HepG2 (cell line): ENCODE measurements at regions not wholly inside any gene's neighbourhood (a gene's known extent, or its start where the extent isn't known, plus 50 kb on each side); places are given as distances from the start of the nearest gene placed in this dataset.

Source experiments
- CC2D1A ChIP-seq: sonication (generic); formaldehyde crosslinking; IDR thresholded peaks from 2 replicates; pipeline ENCODE4 v1.8.1; 2023; ENCODE audit warnings: mild to moderate bottlenecking, missing genetic modification reagents
- LCORL ChIP-seq, 2 experiments: fragments of 450-650 bp in 1 of 2; sonication (generic) in 1 of 2; formaldehyde crosslinking in 1 of 2; IDR thresholded peaks; 2 replicates each; pipeline versions ENCODE4 v1.5.0 to v1.6.1; 2017 to 2020; ENCODE audit warnings: antibody characterized with exemption in 1 of 2, missing genetic modification reagents in 1 of 2
- MATR3 ChIP-seq: sonication (generic); formaldehyde crosslinking; IDR thresholded peaks from 2 replicates; pipeline ENCODE4 v1.4.0; 2020; ENCODE audit warnings: missing genetic modification reagents
- NFE2L2 ChIP-seq: fragments of 150-350 bp; IDR thresholded peaks from 2 replicates; pipeline ENCODE4 v1.6.1; 2014; ENCODE audit warnings: low read length
- PLRG1 ChIP-seq: fragments of 450-650 bp; conservative IDR thresholded peaks from 2 replicates; pipeline ENCODE4 v1.6.1; 2016
- TCF7L2 ChIP-seq: IDR thresholded peaks from 2 replicates; pipeline ENCODE4 v1.6.1; 2011; ENCODE audit warnings: mild to moderate bottlenecking, low read depth, low read length, moderate library complexity
- ZBTB34 ChIP-seq: sonication (generic); formaldehyde crosslinking; IDR thresholded peaks from 2 replicates; pipeline ENCODE4 v1.8.0; 2022; ENCODE audit warnings: mild to moderate bottlenecking, missing genetic modification reagents
- ZFP82 ChIP-seq: sonication (generic); formaldehyde crosslinking; IDR thresholded peaks from 2 replicates; pipeline ENCODE4 v1.5.1; 2020; ENCODE audit warnings: mild to moderate bottlenecking, missing genetic modification reagents, borderline replicate concordance
- ZNF124 ChIP-seq: sonication (generic); formaldehyde crosslinking; IDR thresholded peaks from 2 replicates; pipeline ENCODE4 v1.4.0; 2020; ENCODE audit warnings: missing genetic modification reagents
- ZNF34 ChIP-seq: sonication (generic); formaldehyde crosslinking; IDR thresholded peaks from 2 replicates; pipeline ENCODE4 v1.4.0; 2020; ENCODE audit warnings: mild to moderate bottlenecking, missing genetic modification reagents, borderline replicate concordance
- ZNF512B ChIP-seq: sonication (generic); formaldehyde crosslinking; IDR thresholded peaks from 2 replicates; pipeline ENCODE4 v1.5.1; 2020; ENCODE audit warnings: missing genetic modification reagents, mild to moderate bottlenecking, borderline replicate concordance
- ZNF7 ChIP-seq: IDR thresholded peaks from 2 replicates; pipeline ENCODE4 v1.6.1; 2016; ENCODE audit warnings: missing biosample characterization, missing genetic modification reagents
- TF ChIP-seq, protein P1 (sequence below): sonication (generic); formaldehyde crosslinking; conservative IDR thresholded peaks from 2 replicates; pipeline ENCODE4 v1.5.0; 2020; ENCODE audit warnings: missing genetic modification reagents
- TF ChIP-seq, protein P2 (sequence below): sonication (generic); formaldehyde crosslinking; IDR thresholded peaks from 2 replicates; pipeline ENCODE4 v1.8.0; 2022; ENCODE audit warnings: missing genetic modification reagents, mild to moderate bottlenecking, moderate library complexity, borderline replicate concordance
- TF ChIP-seq, protein P3 (sequence below): sonication (generic); formaldehyde crosslinking; IDR thresholded peaks from 2 replicates; pipeline ENCODE4 v1.4.0; 2020; ENCODE audit warnings: mild to moderate bottlenecking, missing genetic modification reagents

DNA sequence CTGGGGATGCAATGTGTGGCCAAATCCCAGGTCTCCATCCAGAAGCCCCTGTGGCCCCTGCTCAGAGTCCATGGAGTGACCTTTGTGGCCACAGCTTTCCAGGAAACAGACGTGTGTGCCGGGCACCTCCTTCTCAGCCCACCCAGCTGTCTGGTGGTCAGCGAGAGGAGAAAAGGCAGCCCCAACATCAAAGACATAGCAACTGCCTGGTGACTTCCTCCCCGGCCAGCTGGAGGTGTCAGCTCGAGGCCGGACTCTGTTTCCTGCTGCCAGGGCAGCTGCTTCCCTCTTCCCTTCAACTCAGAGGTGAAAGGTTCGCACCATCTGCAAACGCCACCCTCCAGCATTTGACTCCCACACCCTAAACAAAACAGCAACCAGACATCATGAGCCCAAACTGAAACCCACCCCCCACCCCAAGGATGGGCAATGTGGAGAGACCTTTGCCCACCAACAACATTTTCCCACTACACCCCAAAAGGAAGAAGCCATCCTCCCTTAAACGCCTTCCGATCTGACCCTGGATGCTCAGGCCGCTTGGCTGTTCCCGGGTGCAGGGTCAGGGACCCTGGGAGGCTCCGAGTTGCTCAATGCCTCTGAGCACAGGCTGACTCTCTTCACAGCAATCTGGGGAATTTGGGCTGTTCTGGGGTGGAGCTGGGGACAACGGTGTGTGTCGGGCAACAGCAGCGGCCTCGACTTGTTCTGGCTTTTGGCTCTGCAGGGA lies 162.3 kb downstream of the PSMG1 start (continued):
- TF ChIP-seq ZNF512B (CRISPR knock-in tag) (no peak), ZBTB34 (CRISPR knock-in tag) (no peak), ZNF34 (CRISPR knock-in tag) (no peak), ZFP82 (CRISPR knock-in tag) (no peak), PLRG1 (no peak), CC2D1A (CRISPR knock-in tag) (no peak), ZNF7 (CRISPR knock-in tag) (no peak), LCORL (IDR thresholded peaks at IDR 0.05) (no peak), LCORL (CRISPR knock-in tag; IDR thresholded peaks at IDR 0.05) (peak; percentile 81), NFE2L2 (no peak), ZNF124 (CRISPR knock-in tag) (no peak), TCF7L2 (no peak), MATR3 (CRISPR knock-in tag) (no peak)
- TF ChIP-seq, protein P1, sequence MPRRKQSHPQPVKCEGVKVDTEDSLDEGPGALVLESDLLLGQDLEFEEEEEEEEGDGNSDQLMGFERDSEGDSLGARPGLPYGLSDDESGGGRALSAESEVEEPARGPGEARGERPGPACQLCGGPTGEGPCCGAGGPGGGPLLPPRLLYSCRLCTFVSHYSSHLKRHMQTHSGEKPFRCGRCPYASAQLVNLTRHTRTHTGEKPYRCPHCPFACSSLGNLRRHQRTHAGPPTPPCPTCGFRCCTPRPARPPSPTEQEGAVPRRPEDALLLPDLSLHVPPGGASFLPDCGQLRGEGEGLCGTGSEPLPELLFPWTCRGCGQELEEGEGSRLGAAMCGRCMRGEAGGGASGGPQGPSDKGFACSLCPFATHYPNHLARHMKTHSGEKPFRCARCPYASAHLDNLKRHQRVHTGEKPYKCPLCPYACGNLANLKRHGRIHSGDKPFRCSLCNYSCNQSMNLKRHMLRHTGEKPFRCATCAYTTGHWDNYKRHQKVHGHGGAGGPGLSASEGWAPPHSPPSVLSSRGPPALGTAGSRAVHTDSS (CRISPR knock-in tag) = no peak
- TF ChIP-seq, protein P2, sequence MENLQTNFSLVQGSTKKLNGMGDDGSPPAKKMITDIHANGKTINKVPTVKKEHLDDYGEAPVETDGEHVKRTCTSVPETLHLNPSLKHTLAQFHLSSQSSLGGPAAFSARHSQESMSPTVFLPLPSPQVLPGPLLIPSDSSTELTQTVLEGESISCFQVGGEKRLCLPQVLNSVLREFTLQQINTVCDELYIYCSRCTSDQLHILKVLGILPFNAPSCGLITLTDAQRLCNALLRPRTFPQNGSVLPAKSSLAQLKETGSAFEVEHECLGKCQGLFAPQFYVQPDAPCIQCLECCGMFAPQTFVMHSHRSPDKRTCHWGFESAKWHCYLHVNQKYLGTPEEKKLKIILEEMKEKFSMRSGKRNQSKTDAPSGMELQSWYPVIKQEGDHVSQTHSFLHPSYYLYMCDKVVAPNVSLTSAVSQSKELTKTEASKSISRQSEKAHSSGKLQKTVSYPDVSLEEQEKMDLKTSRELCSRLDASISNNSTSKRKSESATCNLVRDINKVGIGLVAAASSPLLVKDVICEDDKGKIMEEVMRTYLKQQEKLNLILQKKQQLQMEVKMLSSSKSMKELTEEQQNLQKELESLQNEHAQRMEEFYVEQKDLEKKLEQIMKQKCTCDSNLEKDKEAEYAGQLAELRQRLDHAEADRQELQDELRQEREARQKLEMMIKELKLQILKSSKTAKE = peak; percentile 93
- TF ChIP-seq, protein P3, sequence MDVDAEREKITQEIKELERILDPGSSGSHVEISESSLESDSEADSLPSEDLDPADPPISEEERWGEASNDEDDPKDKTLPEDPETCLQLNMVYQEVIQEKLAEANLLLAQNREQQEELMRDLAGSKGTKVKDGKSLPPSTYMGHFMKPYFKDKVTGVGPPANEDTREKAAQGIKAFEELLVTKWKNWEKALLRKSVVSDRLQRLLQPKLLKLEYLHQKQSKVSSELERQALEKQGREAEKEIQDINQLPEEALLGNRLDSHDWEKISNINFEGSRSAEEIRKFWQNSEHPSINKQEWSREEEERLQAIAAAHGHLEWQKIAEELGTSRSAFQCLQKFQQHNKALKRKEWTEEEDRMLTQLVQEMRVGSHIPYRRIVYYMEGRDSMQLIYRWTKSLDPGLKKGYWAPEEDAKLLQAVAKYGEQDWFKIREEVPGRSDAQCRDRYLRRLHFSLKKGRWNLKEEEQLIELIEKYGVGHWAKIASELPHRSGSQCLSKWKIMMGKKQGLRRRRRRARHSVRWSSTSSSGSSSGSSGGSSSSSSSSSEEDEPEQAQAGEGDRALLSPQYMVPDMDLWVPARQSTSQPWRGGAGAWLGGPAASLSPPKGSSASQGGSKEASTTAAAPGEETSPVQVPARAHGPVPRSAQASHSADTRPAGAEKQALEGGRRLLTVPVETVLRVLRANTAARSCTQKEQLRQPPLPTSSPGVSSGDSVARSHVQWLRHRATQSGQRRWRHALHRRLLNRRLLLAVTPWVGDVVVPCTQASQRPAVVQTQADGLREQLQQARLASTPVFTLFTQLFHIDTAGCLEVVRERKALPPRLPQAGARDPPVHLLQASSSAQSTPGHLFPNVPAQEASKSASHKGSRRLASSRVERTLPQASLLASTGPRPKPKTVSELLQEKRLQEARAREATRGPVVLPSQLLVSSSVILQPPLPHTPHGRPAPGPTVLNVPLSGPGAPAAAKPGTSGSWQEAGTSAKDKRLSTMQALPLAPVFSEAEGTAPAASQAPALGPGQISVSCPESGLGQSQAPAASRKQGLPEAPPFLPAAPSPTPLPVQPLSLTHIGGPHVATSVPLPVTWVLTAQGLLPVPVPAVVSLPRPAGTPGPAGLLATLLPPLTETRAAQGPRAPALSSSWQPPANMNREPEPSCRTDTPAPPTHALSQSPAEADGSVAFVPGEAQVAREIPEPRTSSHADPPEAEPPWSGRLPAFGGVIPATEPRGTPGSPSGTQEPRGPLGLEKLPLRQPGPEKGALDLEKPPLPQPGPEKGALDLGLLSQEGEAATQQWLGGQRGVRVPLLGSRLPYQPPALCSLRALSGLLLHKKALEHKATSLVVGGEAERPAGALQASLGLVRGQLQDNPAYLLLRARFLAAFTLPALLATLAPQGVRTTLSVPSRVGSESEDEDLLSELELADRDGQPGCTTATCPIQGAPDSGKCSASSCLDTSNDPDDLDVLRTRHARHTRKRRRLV (CRISPR knock-in tag) = no peak
